GM19328 (cell line): ENCODE measurements at regions not wholly inside any gene's neighbourhood (a gene's known extent, or its start where the extent isn't known, plus 50 kb on each side); places are given as distances from the start of the nearest gene placed in this dataset.
"Not testable (repeated sequence)": the region's sequence is repeated elsewhere in the genome, so short reads cannot be mapped to it uniquely, and the experiment has no call there.

Experiments
- ATAC-seq: cut with Tn5 transposase; IDR thresholded peaks from one replicate; pipeline ENCODE4 v1.9.1; 2021; ENCODE audit warnings: mild to moderate bottlenecking, moderate library complexity; ENCODE audit not compliant: unreplicated experiment

GRCh38 chrX:34279866-34280560 lies 147.9 kb upstream of the FAM47A start:
- no peak for ATAC-seq

- no peak for ATAC-seq
These were observed 143.6 kb upstream of the FAM47A start for GRCh38 chrX:34275699-34276098.

- no peak for ATAC-seq
These were observed 138.3 kb upstream of the FAM47A start for GRCh38 chrX:34270434-34270833.

GRCh38 chrX:34238896-34239295 lies 106.8 kb upstream of the FAM47A start:
- no peak for ATAC-seq

GRCh38 chrX:34230156-34230555 lies 98.0 kb upstream of the FAM47A start:
- not testable (repeated sequence) for ATAC-seq

- ATAC-seq = no peak
These were observed 95.7 kb upstream of the FAM47A start for GRCh38 chrX:34227804-34228203.

GRCh38 chrX:34223574-34223973 lies 91.5 kb upstream of the FAM47A start:
- no peak for ATAC-seq

- ATAC-seq = no peak
These were observed 85.9 kb upstream of the FAM47A start for GRCh38 chrX:34218063-34218462.

- ATAC-seq = no peak
These were observed 65.8 kb upstream of the FAM47A start for GRCh38 chrX:34197946-34198345.
